ENCODE measurements at regions not wholly inside any gene's neighbourhood (a gene's known extent, or its start where the extent isn't known, plus 50 kb on each side); places are given as distances from the start of the nearest gene placed in this dataset.

DNA sequence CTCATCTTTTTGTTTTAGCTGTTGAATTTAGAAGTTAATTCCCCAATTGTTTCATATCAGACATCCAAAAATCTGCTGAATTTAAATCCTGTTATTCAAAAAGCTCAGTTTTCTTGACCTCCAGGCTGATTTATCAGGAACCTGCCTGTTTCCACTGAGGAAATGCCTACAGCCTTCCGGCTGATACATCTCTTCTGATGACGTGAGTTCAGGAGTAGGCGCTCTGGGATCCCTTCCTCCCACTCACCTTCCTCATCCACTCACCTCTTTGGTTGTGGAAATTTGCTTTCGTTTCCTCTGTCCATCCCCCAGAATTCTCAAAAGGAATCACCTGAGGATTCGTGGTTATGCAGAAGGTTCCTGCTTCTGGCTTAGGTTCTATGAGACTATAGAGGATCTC lies 55.4 kb upstream of the ALDH1A3 start:
- TF ChIP-seq, protein P1, sequence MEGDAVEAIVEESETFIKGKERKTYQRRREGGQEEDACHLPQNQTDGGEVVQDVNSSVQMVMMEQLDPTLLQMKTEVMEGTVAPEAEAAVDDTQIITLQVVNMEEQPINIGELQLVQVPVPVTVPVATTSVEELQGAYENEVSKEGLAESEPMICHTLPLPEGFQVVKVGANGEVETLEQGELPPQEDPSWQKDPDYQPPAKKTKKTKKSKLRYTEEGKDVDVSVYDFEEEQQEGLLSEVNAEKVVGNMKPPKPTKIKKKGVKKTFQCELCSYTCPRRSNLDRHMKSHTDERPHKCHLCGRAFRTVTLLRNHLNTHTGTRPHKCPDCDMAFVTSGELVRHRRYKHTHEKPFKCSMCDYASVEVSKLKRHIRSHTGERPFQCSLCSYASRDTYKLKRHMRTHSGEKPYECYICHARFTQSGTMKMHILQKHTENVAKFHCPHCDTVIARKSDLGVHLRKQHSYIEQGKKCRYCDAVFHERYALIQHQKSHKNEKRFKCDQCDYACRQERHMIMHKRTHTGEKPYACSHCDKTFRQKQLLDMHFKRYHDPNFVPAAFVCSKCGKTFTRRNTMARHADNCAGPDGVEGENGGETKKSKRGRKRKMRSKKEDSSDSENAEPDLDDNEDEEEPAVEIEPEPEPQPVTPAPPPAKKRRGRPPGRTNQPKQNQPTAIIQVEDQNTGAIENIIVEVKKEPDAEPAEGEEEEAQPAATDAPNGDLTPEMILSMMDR (IDR thresholded peaks at IDR 0.05), result no peak
- no peak for TF ChIP-seq POLR2A (IDR thresholded peaks at IDR 0.05; ENCODE audit: low read depth)
